Prostate gland (tissue), 2 donors: ENCODE measurements at regions not wholly inside any gene's neighbourhood (a gene's known extent, or its start where the extent isn't known, plus 50 kb on each side); places are given as distances from the start of the nearest gene placed in this dataset.

Experiments used
- POLR2A ChIP-seq: fragments of 450-650 bp; IDR thresholded peaks from one replicate; pipeline ENCODE4 v1.6.1; 2016; ENCODE audit warnings: antibody characterized with exemption, mild to moderate bottlenecking
- POLR2AphosphoS5 ChIP-seq: sonication (generic); formaldehyde crosslinking; IDR thresholded peaks from one replicate; pipeline ENCODE4 v1.6.1; 2017; ENCODE audit warnings: antibody characterized with exemption
- TF ChIP-seq, protein P1 (sequence below), 4 experiments: fragments of 200-600 bp in 2 of 4; fragments of 450-650 bp in 2 of 4; sonication (generic) in 2 of 4; IDR thresholded peaks; 1 replicate in 3 of 4; 2 replicates in 1 of 4; pipeline ENCODE4 v1.5.1; 2016 to 2019; ENCODE audit warnings: antibody characterized with exemption in 4 of 4, mild to moderate bottlenecking in 2 of 4, moderate library complexity in 2 of 4

DNA sequence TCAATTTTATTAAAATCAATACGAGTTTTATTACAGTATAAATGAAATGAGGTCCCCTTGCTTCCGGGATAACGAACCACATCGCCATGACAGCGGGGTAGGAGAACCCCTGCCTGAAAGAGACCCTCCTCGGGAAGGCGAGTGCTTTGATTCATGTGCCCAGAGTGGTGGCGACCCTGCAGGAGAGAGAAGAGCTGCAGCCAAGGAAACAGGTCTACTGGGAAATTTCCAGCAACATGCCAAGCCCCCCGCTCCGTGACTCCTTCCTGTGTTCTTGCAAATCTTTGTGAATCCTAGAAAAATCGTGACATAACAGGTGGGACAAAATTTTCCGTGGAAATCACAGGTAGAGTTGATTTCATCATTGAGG, 162.5 kb downstream of the WSCD1 start:
- TF ChIP-seq, protein P1, sequence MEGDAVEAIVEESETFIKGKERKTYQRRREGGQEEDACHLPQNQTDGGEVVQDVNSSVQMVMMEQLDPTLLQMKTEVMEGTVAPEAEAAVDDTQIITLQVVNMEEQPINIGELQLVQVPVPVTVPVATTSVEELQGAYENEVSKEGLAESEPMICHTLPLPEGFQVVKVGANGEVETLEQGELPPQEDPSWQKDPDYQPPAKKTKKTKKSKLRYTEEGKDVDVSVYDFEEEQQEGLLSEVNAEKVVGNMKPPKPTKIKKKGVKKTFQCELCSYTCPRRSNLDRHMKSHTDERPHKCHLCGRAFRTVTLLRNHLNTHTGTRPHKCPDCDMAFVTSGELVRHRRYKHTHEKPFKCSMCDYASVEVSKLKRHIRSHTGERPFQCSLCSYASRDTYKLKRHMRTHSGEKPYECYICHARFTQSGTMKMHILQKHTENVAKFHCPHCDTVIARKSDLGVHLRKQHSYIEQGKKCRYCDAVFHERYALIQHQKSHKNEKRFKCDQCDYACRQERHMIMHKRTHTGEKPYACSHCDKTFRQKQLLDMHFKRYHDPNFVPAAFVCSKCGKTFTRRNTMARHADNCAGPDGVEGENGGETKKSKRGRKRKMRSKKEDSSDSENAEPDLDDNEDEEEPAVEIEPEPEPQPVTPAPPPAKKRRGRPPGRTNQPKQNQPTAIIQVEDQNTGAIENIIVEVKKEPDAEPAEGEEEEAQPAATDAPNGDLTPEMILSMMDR (IDR thresholded peaks at IDR 0.05): no peak
- TF ChIP-seq POLR2A (no peak), POLR2AphosphoS5 (no peak)
